ENCODE measurements at regions not wholly inside any gene's neighbourhood (a gene's known extent, or its start where the extent isn't known, plus 50 kb on each side); places are given as distances from the start of the nearest gene placed in this dataset.

DNA sequence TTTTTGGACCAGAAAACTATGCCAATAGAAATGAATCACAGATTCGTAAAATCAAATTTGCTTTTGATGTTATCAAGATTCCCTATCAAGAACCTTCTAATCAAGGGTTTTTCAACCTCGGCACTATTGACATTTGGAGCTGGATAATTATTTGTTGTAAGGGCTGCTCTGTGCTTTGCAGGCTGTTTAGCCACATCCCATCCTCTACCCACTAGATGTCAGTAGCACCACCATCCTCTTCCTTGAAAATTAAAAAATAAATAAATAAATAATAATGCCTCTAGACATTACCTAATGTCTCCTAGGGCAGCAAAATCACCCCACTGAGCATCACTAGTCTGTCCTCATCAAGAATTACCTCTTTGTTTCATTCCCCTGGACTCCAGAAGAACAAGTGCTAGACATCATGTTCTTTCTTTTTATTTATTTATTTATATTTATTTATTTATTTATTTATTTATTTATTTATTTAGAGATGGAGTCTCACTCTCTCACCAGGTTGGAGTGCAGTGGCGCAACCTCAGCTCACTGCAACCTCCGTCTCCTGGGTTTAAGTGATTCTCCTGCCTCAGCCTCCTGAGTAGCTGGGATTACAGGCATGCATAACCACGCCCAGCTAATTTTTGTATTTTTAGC, 744.7 kb downstream of the KCNA4 start:
- Mint-ChIP-seq H3K9me3 (no peaks in the 10 kb centered on the region), H3K4me3 (no peak overlapping the region), H3K27me3 (ENCODE audit: low read depth) (no peaks in the 10 kb centered on the region), H3K4me1 (peaks cover 5% of the 10 kb centered on the region), H3K36me3 (ENCODE audit: low read depth) (no peaks in the 10 kb centered on the region), H3K27ac (ENCODE audit: unreplicated experiment) (no peak overlapping the region)
- TF ChIP-seq, protein P1, sequence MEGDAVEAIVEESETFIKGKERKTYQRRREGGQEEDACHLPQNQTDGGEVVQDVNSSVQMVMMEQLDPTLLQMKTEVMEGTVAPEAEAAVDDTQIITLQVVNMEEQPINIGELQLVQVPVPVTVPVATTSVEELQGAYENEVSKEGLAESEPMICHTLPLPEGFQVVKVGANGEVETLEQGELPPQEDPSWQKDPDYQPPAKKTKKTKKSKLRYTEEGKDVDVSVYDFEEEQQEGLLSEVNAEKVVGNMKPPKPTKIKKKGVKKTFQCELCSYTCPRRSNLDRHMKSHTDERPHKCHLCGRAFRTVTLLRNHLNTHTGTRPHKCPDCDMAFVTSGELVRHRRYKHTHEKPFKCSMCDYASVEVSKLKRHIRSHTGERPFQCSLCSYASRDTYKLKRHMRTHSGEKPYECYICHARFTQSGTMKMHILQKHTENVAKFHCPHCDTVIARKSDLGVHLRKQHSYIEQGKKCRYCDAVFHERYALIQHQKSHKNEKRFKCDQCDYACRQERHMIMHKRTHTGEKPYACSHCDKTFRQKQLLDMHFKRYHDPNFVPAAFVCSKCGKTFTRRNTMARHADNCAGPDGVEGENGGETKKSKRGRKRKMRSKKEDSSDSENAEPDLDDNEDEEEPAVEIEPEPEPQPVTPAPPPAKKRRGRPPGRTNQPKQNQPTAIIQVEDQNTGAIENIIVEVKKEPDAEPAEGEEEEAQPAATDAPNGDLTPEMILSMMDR (conservative IDR thresholded peaks at IDR 0.05) = peak; percentile 18
- no peak for DNase-seq (ENCODE audit: low read depth, low spot score)

GRCh38 chr11:29271616-29272015, 745.2 kb downstream of the KCNA4 start:
- TF ChIP-seq, protein P1 (conservative IDR thresholded peaks at IDR 0.05) = no peak
- H3K4me1 Mint-ChIP-seq = peaks cover 5% of the 10 kb centered on the region
- no peak for DNase-seq (ENCODE audit: low read depth, low spot score)
- H3K4me3 Mint-ChIP-seq = no peak overlapping the region
- H3K27ac Mint-ChIP-seq (ENCODE audit: unreplicated experiment) = no peak overlapping the region
- H3K36me3 Mint-ChIP-seq (ENCODE audit: low read depth) = no peaks in the 10 kb centered on the region
- no peaks in the 10 kb centered on the region for H3K27me3 Mint-ChIP-seq (ENCODE audit: low read depth)
- H3K9me3 Mint-ChIP-seq = no peaks in the 10 kb centered on the region

DNA sequence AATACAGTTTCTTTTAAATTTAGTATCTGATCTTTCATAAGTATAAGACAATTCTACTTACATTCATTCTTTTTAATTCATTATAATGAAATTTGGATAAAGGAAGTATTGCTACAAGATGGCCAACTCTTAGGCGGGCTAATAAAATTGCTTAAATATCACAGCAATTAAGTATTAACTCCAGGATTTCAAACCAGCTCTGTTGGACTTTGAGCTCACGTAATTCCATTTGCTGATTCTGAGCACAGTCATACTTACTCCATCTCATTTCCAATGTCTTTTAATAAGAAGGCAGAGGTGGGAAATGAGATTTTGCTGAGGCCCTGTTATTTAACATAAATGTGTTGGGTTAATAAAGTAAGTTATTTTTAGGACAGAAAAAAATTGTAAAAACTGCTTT, 748.1 kb downstream of the KCNA4 start:
- Mint-ChIP-seq H3K27ac (ENCODE audit: unreplicated experiment) (no peak overlapping the region), H3K27me3 (ENCODE audit: low read depth) (no peaks in the 10 kb centered on the region), H3K9me3 (no peaks in the 10 kb centered on the region), H3K4me1 (peaks cover 20% of the 10 kb centered on the region), H3K4me3 (no peak overlapping the region), H3K36me3 (ENCODE audit: low read depth) (no peaks in the 10 kb centered on the region)
- DNase-seq (ENCODE audit: low read depth, low spot score) = no peak
- TF ChIP-seq, protein P1 (conservative IDR thresholded peaks at IDR 0.05) = no peak

GRCh38 chr11:29265792-29266191, 751.0 kb downstream of the KCNA4 start:
- Mint-ChIP-seq H3K27ac (ENCODE audit: unreplicated experiment) (no peak overlapping the region), H3K27me3 (ENCODE audit: low read depth) (no peaks in the 10 kb centered on the region), H3K9me3 (no peaks in the 10 kb centered on the region), H3K36me3 (ENCODE audit: low read depth) (no peaks in the 10 kb centered on the region), H3K4me1 (peaks cover 20% of the 10 kb centered on the region), H3K4me3 (no peak overlapping the region)
- TF ChIP-seq, protein P1 (conservative IDR thresholded peaks at IDR 0.05) = no peak
- DNase-seq (ENCODE audit: low read depth, low spot score) = no peak

DNA sequence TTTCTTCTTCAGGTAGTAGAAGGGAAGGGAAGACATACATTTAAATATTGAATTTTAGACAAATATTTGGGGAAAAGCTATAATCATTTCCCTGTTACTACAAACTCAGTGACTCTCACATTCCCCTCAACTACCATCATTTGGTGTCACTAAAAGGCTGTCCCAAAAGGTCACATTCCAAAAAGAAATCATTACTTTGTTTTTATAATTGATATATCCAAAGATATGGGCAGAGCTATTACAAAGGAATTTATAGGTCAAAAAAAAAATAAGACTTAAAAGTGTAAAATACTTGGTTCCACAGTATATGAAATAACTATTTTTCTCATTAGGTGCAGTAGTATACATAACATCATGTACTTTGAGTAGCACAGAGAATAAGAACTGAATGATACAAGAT, 751.4 kb downstream of the KCNA4 start:
- no peaks in the 10 kb centered on the region for H3K27me3 Mint-ChIP-seq (ENCODE audit: low read depth)
- H3K27ac Mint-ChIP-seq (ENCODE audit: unreplicated experiment) = no peak overlapping the region
- H3K9me3 Mint-ChIP-seq = no peaks in the 10 kb centered on the region
- H3K4me1 Mint-ChIP-seq = peaks cover 20% of the 10 kb centered on the region
- no peak for DNase-seq (ENCODE audit: low read depth, low spot score)
- TF ChIP-seq, protein P1 (conservative IDR thresholded peaks at IDR 0.05) = no peak
- no peaks in the 10 kb centered on the region for H3K36me3 Mint-ChIP-seq (ENCODE audit: low read depth)
- H3K4me3 Mint-ChIP-seq = no peak overlapping the region
